ENCODE measurements at regions not wholly inside any gene's neighbourhood (a gene's known extent, or its start where the extent isn't known, plus 50 kb on each side); places are given as distances from the start of the nearest gene placed in this dataset.

DNA sequence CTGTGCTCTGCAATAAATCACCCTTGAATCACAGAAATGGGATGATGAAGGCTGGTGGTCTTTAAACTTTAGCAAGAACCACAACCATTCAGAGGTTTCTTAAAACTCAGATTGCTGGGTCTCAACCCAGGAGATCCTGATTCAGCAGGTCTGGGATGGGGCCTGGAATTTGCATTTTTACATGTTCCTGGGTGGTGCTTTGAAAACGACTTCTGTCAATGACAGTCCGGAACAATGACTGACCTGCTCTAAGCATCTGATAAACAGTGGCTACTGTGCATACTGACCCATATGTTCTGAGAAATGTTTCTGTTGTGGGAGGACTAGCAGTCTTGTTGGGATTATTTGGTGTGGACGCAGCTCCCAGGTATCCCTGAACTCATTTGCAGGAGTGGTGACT lies 92.7 kb downstream of the GADD45G start:
- TF ChIP-seq POLR2A (IDR thresholded peaks at IDR 0.05) (no peak), POLR2AphosphoS5 (IDR thresholded peaks at IDR 0.05) (no peak)
- TF ChIP-seq, protein P1, sequence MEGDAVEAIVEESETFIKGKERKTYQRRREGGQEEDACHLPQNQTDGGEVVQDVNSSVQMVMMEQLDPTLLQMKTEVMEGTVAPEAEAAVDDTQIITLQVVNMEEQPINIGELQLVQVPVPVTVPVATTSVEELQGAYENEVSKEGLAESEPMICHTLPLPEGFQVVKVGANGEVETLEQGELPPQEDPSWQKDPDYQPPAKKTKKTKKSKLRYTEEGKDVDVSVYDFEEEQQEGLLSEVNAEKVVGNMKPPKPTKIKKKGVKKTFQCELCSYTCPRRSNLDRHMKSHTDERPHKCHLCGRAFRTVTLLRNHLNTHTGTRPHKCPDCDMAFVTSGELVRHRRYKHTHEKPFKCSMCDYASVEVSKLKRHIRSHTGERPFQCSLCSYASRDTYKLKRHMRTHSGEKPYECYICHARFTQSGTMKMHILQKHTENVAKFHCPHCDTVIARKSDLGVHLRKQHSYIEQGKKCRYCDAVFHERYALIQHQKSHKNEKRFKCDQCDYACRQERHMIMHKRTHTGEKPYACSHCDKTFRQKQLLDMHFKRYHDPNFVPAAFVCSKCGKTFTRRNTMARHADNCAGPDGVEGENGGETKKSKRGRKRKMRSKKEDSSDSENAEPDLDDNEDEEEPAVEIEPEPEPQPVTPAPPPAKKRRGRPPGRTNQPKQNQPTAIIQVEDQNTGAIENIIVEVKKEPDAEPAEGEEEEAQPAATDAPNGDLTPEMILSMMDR (IDR thresholded peaks at IDR 0.05): no peak

All from upper lobe of left lung (tissue), 4 donors.